GM19351 (cell line): ENCODE measurements at regions not wholly inside any gene's neighbourhood (a gene's known extent, or its start where the extent isn't known, plus 50 kb on each side); places are given as distances from the start of the nearest gene placed in this dataset.

Experiments
- ATAC-seq: cut with Tn5 transposase; IDR thresholded peaks from one replicate; pipeline ENCODE4 v1.9.1; 2021; ENCODE audit warnings: mild to moderate bottlenecking, moderate library complexity; ENCODE audit not compliant: unreplicated experiment

DNA sequence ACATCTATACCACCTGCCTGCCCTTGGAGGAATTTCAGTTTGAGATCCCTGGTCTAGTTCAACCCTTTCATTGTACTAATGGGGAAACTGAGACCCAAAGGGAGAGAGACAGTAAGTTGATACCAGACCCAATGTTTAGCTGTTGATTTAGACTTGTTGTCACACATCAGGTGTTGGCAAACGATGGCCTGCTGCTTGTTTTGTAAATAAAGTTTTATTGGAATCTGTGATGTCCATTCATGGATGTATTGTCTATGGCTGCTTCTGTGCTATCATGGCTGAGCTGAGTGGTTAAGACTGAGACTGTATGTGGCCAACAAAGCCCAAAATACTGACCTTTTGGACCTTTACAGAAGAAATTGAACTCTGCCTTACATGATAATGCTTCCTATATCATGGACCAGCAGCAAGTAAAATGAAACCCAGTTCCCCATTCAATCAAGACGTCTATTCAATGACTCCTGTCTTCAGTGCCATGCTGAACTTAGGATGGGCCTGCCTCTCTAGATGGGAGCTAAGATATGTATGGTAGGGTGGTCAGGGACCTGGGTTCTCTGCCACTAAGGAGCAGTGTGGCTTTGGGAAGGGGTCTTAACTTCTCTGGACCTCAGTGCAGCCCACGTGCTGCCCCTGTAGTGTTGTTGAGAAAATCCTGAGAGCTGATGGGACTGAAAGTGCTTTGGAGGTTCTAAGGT, 111.0 kb downstream of the IRX5 start:
- ATAC-seq: no peak

DNA sequence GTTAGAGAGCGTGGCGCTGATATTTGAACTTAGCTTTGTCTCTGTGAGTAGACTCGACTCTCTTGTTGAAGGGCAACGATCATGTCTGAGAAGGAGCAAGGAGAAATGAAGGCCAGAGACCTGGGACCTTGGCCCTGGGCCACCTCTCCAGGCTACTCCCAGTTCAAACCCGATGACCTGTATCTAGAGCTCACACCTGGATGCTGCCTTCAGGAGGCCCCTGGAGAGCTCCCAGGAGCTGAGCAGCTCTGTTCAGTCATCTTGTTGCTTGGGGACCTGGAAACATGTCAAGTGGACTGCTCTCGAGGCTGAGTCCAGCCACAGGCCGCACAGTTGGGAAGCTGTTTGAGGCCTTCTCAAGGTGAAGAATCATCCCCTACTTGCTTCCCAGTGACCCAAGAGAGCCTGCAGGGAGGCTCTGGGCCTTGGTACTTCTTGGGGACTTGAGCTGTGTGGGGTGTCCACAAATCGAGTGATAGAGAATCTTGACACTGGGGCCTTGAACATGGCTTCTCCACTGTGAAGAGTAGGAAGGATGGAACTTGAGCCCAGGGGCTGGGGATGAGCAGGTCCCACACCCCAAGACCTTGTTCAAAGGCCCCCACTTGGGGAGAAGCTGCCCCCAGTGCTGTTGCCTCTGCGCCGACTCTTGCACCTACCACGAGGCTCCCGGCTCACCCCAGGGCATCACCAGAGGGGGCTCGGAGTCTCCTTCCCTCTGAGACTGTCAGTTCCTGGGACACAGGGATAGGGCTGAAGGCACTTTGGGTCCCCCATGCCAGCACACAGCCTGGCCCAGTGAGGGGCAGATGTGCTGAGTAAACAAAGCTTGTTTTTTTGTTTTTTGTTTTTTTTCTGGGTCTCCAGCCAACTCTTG, 112.1 kb downstream of the IRX5 start:
- no peak for ATAC-seq

- no peak for ATAC-seq
Observed at GRCh38 chr16:55043499-55043898, 112.8 kb downstream of the IRX5 start.

- no peak for ATAC-seq
Observed at GRCh38 chr16:55044201-55044975, 113.7 kb downstream of the IRX5 start.

DNA sequence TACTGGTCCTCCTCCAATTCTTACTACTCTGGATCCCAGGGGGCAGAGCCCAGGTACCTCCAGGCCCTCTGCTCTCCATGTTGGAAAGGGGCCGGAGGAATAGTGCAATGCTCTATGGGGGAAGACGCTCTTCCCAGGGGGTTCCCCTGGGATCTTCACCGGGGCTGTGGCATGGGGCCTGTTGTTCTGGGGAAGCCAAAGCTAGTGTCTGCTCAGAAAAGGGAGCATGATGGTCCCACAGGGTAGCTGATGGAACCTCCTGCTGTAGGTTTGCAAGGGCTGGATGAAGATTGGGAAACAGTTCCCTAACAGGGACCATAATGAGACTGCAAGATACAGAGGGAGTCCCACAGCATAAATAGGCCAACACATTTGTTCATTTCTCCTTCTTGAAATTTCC, 114.7 kb downstream of the IRX5 start:
- no peak for ATAC-seq

- ATAC-seq: no peak
Observed at GRCh38 chr16:55045756-55046460, 115.2 kb downstream of the IRX5 start.

- no peak for ATAC-seq
Observed at GRCh38 chr16:55046513-55046912, 115.8 kb downstream of the IRX5 start.

DNA sequence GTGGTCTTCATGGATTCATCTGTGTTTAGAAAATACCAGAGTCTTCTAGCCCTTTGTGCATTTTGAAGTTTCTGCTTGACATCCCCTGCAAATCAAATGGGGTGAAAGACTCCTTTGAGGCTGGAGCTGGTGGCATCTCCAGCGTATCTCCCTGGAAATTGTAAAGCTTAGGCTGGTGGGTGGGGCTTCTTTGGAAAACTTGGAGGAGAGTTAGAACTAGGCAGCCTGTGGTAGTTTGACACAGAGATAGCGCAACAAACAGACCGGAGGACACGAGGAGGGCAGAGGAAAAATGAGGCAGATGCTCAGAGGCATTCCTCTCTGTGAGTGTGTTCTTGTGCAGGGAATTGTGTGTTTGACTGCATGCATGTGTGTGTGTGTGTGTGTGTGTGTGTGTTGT, 116.3 kb downstream of the IRX5 start:
- no peak for ATAC-seq

DNA sequence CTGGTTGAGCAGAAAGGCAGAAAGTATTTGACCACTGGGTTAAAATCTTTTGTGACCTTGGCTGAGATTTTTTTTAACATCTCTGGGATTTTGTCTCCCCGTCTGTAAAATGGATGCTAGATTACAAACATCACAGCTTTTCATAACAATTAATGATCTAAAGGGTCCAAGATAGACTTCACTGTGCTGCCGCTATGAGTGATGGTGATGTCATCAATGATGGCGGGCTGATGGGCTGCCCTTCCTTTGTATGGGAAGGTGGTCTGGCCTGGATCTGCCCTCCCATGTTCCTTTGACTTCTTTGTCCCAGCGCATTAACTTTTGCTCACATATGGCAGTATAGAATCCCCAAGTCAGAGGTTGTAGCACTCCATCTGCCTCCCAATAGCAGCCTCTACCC, 116.7 kb downstream of the IRX5 start:
- no peak for ATAC-seq

GRCh38 chr16:55047903-55048497, 117.3 kb downstream of the IRX5 start:
- no peak for ATAC-seq

GRCh38 chr16:55048745-55049144, 118.1 kb downstream of the IRX5 start:
- no peak for ATAC-seq

GRCh38 chr16:55051571-55052347, 121.1 kb downstream of the IRX5 start:
- no peak for ATAC-seq

DNA sequence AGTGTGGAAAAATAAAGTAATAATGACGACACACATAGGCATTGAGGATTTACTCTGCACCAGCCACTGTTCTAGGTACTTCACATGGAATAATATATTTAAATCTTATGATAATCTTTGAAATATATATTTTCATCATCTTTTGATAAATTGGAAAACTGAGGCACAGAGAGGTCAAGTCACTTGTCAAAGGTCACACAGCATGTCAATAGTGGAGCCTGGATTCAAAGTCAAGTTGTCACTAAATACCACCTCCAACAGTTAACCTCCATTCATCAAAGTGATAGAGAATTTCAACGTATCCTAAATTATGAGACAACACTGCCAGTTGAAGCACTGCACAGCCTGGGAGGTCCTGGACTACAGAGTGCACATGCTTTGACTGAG, 121.7 kb downstream of the IRX5 start:
- ATAC-seq: no peak

DNA sequence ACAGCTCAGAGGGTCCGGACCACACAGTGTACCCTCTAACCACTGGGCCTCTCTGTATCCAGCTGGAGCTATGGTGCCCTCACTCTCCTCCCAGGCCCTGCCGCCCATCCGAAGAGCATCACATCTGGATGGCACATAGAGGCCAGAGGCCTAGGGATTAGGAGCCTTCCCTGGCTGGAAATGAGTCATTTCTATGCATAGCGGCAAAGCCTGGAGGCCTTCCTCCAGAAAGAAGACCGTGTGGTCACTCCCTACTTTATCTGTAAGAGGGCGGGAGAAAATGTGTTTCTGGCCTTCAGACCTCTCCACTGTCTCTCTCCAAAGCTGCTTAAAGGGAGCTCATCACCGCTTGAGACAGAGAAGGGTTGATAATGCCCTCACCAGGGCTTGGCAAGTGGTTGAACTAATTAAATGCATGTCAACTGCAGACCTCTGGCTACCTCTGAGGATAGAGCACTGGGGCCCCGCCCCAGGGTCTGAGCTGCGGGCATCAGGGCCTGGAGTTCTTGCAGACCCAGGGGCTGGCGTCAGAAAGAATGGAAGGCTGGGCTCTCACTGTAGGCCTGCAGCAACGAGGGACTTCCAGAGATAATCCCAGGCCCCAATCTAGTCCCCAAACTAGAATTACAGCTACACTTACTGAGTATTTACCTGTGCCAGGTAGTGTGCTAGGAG, 122.2 kb downstream of the IRX5 start:
- ATAC-seq: no peak

DNA sequence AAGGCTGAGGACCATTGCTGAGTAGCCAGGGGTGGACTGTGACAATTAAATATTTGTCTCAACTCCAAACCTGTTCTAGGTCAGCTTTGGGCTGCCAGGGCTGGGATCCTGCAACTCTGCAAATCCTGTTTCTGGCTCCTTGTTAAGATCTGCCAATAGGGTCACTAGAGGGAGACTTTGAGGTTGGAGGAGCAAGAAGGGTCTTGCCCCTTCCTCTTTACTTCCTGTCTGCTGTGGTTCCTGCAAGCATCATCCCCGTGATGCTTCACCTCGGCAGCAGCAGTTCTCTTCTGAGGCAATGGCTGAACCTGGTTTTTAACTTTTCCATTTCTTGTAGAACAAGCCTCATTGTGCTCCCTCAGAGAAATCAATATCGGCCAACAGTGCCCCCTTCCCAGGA, 124.6 kb downstream of the IRX5 start:
- ATAC-seq: no peak

DNA sequence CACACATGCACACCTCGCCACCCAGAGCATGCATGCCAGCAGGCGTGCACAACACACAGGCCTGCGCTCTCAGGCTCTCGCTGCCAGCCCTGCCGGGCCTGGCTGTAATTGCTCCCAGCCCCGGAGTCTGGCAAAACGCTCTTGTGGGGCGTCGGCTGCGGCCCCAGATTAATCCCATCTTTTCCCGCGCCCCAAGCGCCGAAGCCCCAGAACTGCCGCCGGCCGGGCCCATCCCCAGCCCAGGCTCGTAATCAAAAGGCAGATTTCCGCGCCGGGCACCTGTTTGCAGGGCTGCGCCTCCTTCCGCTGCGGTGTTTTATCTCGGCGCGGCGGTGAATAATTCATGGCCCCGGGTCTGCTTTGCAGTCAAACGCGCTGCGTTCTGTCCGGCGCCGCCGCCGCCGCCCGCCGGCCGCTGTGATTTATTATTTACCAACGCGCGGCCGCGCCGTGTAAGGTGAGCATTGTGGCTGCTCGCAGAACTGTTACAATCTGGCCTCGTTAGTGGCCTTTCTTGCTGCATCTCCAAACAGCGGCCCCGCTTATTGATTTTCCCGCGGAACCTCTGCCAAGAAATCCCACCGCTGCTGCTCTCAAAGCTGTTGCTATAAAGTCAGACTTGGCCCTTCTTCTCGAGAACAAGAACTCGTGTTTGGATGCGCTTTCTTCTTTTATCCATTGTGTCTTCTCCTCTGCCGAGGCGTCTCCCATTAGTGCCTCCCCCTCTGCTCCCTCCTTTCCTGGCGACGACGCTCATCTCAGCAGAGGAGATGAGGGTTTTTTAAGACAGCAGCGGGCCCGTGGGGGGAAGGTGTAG, 126.1 kb downstream of the IRX5 start:
- ATAC-seq: no peak

- no peak for ATAC-seq
Observed at GRCh38 chr16:55057866-55058265, 127.2 kb downstream of the IRX5 start.

- no peak for ATAC-seq
Observed at GRCh38 chr16:55058576-55058975, 127.9 kb downstream of the IRX5 start.
